ENCODE measurements at regions not wholly inside any gene's neighbourhood (a gene's known extent, or its start where the extent isn't known, plus 50 kb on each side); places are given as distances from the start of the nearest gene placed in this dataset.

DNA sequence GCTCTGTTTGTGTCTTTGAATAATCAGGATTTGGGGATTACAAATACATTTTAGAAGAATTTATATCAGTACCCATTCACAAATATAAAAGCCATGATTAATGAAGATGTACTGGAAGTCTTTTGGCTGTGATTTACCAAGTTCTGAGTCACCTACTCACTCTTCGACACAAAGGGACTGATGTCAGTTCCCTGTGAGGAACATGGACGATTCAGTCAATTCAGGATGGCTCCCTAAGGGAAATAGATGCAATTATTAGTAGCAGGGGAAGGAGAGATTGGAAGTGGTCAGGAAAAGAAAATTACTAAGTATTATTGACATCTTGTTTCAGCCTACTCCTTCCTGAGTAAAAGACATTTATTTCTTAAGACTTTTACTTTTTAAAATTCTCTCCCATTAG, 550.7 kb upstream of the SLIT2 start:
- Mint-ChIP-seq H3K4me1 (ENCODE audit: low read depth in 2 of 2) (no peaks in the 10 kb centered on the region), H3K36me3 (ENCODE audit: insufficient read depth) (peaks cover 4% of the 10 kb centered on the region), H3K27ac (no peak overlapping the region), H3K9me3 (peaks cover 7 to 9% of the 10 kb centered on the region in 2 donors), H3K4me3 (no peak overlapping the region), H3K27me3 (no peaks in the 10 kb centered on the region)
- DNase-seq (no peak), ATAC-seq (replicated peaks) (no peak)

DNA sequence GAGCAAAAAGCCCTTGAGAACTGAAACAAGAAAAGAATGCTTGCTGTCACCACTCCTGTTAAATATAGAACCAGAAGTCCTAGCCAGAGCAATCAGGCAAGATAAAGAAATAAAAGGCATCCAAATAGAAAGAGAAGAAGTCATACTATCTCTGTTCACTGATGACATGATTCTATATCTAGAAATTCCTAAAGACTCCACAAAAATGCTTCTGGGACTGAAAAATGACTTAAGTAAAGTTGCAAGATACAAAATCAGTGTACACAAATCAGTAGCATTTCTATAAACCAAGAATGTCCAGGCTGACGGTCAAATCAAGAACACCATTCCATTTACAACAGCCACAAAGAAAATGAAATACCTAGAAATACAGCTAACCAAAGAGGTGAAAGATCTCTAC, 552.7 kb upstream of the SLIT2 start:
- no peaks in the 10 kb centered on the region for H3K4me1 Mint-ChIP-seq (ENCODE audit: low read depth in 2 of 2)
- DNase-seq, result no peak
- H3K27ac Mint-ChIP-seq, result no peak overlapping the region

GRCh38 chr4:19694812-19695211, 556.9 kb upstream of the SLIT2 start:
- H3K36me3 Mint-ChIP-seq (ENCODE audit: insufficient read depth), result peaks cover 4% of the 10 kb centered on the region
- no peak overlapping the region for H3K4me3 Mint-ChIP-seq
- no peak overlapping the region for H3K27ac Mint-ChIP-seq
- H3K9me3 Mint-ChIP-seq, result peaks cover 10 to 12% of the 10 kb centered on the region in 2 donors
- H3K4me1 Mint-ChIP-seq (ENCODE audit: low read depth in 2 of 2), result no peaks in the 10 kb centered on the region
- ATAC-seq (replicated peaks) (no peak), DNase-seq (no peak)
- no peaks in the 10 kb centered on the region for H3K27me3 Mint-ChIP-seq

More for the DNA sequence above, 552.7 kb upstream of the SLIT2 start:
- ATAC-seq (replicated peaks), result no peak
- Mint-ChIP-seq H3K4me3 (no peak overlapping the region), H3K36me3 (ENCODE audit: insufficient read depth) (peaks cover 4% of the 10 kb centered on the region), H3K9me3 (peaks cover 7 to 10% of the 10 kb centered on the region in 2 donors), H3K27me3 (no peaks in the 10 kb centered on the region)

- H3K9me3 Mint-ChIP-seq, result peaks cover 10 to 12% of the 10 kb centered on the region in 2 donors
- H3K36me3 Mint-ChIP-seq (ENCODE audit: insufficient read depth), result peaks cover 4% of the 10 kb centered on the region
- no peaks in the 10 kb centered on the region for H3K4me1 Mint-ChIP-seq (ENCODE audit: low read depth in 2 of 2)
- ATAC-seq (replicated peaks), result no peak
- H3K4me3 Mint-ChIP-seq, result no peak overlapping the region
- H3K27ac Mint-ChIP-seq, result no peak overlapping the region
- H3K27me3 Mint-ChIP-seq, result no peaks in the 10 kb centered on the region
- DNase-seq, result no peak
These were observed 557.7 kb upstream of the SLIT2 start for GRCh38 chr4:19693936-19694570.

DNA sequence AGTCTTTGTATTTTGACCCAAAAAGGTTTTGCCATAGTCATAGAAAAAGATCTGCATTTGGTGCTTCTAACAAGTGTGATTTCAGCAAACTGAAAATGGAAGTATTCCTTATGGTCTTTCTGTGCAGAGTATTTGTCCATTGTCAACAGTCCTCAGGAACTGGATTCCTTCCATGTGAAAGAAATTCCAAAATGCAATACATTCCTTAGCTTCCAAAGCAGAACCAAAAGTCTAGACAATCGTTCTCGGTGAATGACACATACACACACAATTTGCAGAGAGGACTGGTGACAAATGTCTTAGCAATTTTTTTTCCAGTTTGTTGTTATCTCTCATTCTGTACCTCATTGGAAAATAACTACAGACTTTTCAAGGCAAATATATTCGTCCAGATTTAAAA, 562.2 kb upstream of the SLIT2 start:
- Mint-ChIP-seq H3K9me3 (peaks cover 10 to 24% of the 10 kb centered on the region in 2 donors), H3K27ac (no peak overlapping the region), H3K27me3 (no peaks in the 10 kb centered on the region), H3K4me3 (no peak overlapping the region), H3K4me1 (ENCODE audit: low read depth in 2 of 2) (no peaks in the 10 kb centered on the region), H3K36me3 (ENCODE audit: insufficient read depth) (no peaks in the 10 kb centered on the region)
- ATAC-seq (replicated peaks) (no peak), DNase-seq (no peak)

GRCh38 chr4:19686456-19686855, 565.2 kb upstream of the SLIT2 start:
- Mint-ChIP-seq H3K4me1 (ENCODE audit: low read depth in 2 of 2) (no peaks in the 10 kb centered on the region), H3K9me3 (peaks cover 11 to 13% of the 10 kb centered on the region in 2 donors), H3K27me3 (no peaks in the 10 kb centered on the region), H3K36me3 (ENCODE audit: insufficient read depth) (no peaks in the 10 kb centered on the region), H3K27ac (no peak overlapping the region), H3K4me3 (no peak overlapping the region)
- DNase-seq, result no peak
- ATAC-seq (replicated peaks), result no peak

DNA sequence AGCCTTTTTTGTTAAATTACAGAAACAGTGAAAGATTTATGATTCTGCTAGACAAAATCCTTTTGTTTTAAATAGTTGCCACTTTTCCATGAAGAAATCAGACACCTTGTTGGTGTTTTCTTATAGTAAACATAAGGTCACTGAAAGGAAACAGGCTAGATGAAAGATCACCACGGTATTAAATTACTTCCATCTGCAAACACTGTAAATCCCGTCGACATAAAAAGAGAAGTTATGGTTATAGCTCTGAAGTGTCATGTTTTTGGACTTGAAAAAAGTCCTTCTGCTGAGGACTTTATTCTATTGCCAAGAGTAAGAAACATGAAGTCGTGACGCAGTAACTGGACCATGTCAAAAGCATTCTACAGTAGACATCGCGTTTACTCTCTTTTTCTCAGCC, 567.6 kb upstream of the SLIT2 start:
- no peak for DNase-seq

GRCh38 chr4:19683426-19683825, 568.3 kb upstream of the SLIT2 start:
- peaks cover 8 to 20% of the 10 kb centered on the region in 2 donors for H3K9me3 Mint-ChIP-seq
- H3K4me1 Mint-ChIP-seq (ENCODE audit: low read depth in 2 of 2), result no peaks in the 10 kb centered on the region
- H3K27me3 Mint-ChIP-seq, result no peaks in the 10 kb centered on the region
- H3K36me3 Mint-ChIP-seq (ENCODE audit: insufficient read depth), result peaks cover 3% of the 10 kb centered on the region
- DNase-seq, result no peak
- H3K27ac Mint-ChIP-seq, result no peak overlapping the region
- no peak overlapping the region for H3K4me3 Mint-ChIP-seq
- ATAC-seq (replicated peaks), result no peak

More for the DNA sequence above, 567.6 kb upstream of the SLIT2 start:
- H3K9me3 Mint-ChIP-seq, result peaks cover 8 to 20% of the 10 kb centered on the region in 2 donors
- no peak for ATAC-seq (replicated peaks)
- no peak overlapping the region for H3K27ac Mint-ChIP-seq
- no peak overlapping the region for H3K4me3 Mint-ChIP-seq
- H3K4me1 Mint-ChIP-seq (ENCODE audit: low read depth in 2 of 2), result no peaks in the 10 kb centered on the region
- peaks cover 3% of the 10 kb centered on the region for H3K36me3 Mint-ChIP-seq (ENCODE audit: insufficient read depth)
- no peaks in the 10 kb centered on the region for H3K27me3 Mint-ChIP-seq

DNA sequence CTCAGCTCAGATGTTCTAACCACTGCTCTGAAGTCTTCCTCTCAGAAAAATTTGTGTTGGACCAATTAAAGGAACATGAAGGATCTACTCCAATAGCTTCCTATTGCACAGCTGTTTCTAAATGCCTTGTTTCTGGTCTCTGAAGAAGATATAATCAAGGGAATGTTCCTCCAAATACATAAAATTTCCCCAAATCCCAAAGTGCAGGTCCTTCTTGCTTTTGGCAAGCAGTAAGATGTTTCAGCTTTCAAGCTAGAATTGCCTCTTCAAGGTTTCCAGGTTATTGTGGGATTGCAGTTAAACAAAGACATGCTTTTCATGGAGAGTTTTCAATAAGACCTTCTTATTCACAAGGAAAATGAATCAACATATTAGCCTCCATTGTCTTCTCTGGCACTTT, 574.5 kb upstream of the SLIT2 start:
- no peaks in the 10 kb centered on the region for H3K4me1 Mint-ChIP-seq (ENCODE audit: low read depth in 2 of 2)
- DNase-seq (no peak), ATAC-seq (replicated peaks) (no peak)
- H3K27ac Mint-ChIP-seq, result no peak overlapping the region
- H3K27me3 Mint-ChIP-seq, result no peaks in the 10 kb centered on the region
- peaks cover 3% of the 10 kb centered on the region for H3K36me3 Mint-ChIP-seq (ENCODE audit: insufficient read depth)
- H3K9me3 Mint-ChIP-seq, result peaks cover 7 to 21% of the 10 kb centered on the region in 2 donors
- H3K4me3 Mint-ChIP-seq, result no peak overlapping the region

GRCh38 chr4:19675172-19675811, 576.4 kb upstream of the SLIT2 start:
- Mint-ChIP-seq H3K4me1 (ENCODE audit: low read depth in 2 of 2) (no peaks in the 10 kb centered on the region), H3K9me3 (peaks cover 11 to 14% of the 10 kb centered on the region in 2 donors), H3K27ac (no peak overlapping the region), H3K36me3 (ENCODE audit: insufficient read depth) (peaks cover 3% of the 10 kb centered on the region), H3K4me3 (no peak overlapping the region), H3K27me3 (no peaks in the 10 kb centered on the region)
- ATAC-seq (replicated peaks) (no peak), DNase-seq (no peak)

DNA sequence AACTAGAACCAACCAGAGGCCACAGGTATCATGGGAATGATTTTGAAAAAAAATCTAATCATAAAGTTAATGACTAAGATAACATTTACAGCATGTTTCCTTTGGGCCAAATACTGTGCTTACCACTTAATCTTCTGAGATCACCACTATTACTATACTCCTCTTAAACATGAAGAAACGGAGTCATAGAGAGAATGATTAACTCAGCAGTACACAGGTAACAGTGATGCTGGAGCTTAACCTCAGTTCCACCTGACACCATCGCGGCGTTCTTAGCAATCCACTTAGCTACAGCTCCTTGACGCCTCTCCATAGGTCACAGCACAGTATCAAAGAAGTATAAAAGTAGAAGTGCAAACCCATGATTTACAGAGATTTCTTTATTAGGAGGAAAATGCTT, 592.6 kb upstream of the SLIT2 start:
- Mint-ChIP-seq H3K27ac (no peak overlapping the region), H3K9me3 (peaks cover 19 to 20% of the 10 kb centered on the region in 2 donors), H3K27me3 (no peaks in the 10 kb centered on the region), H3K4me1 (ENCODE audit: low read depth in 2 of 2) (no peaks in the 10 kb centered on the region), H3K4me3 (no peak overlapping the region), H3K36me3 (ENCODE audit: insufficient read depth) (no peaks in the 10 kb centered on the region)
- DNase-seq, result no peak
- ATAC-seq (replicated peaks), result no peak

- Mint-ChIP-seq H3K36me3 (ENCODE audit: insufficient read depth) (no peaks in the 10 kb centered on the region), H3K27me3 (no peaks in the 10 kb centered on the region), H3K27ac (no peak overlapping the region), H3K4me3 (no peak overlapping the region), H3K9me3 (peaks cover 17 to 19% of the 10 kb centered on the region in 2 donors), H3K4me1 (ENCODE audit: low read depth in 2 of 2) (no peaks in the 10 kb centered on the region)
- ATAC-seq (replicated peaks) (no peak), DNase-seq (no peak)
These were observed 593.8 kb upstream of the SLIT2 start for GRCh38 chr4:19657856-19658255.

GRCh38 chr4:19655666-19656065, 596.0 kb upstream of the SLIT2 start:
- Mint-ChIP-seq H3K9me3 (peaks cover 15 to 18% of the 10 kb centered on the region in 2 donors), H3K4me3 (no peak overlapping the region), H3K4me1 (ENCODE audit: low read depth in 2 of 2) (no peaks in the 10 kb centered on the region), H3K36me3 (ENCODE audit: insufficient read depth) (no peaks in the 10 kb centered on the region), H3K27ac (no peak overlapping the region), H3K27me3 (no peaks in the 10 kb centered on the region)
- ATAC-seq (replicated peaks) (no peak), DNase-seq (no peak)

Data from effector memory CD8-positive, alpha-beta T cell (primary cell).